B cell (primary cell): ENCODE measurements at regions not wholly inside any gene's neighbourhood (a gene's known extent, or its start where the extent isn't known, plus 50 kb on each side); places are given as distances from the start of the nearest gene placed in this dataset.
"Not testable (repeated sequence)": the region's sequence is repeated elsewhere in the genome, so short reads cannot be mapped to it uniquely, and the experiment has no call there.

ENCODE experiments used
- ATAC-seq: fragments of 200-7000 bp; cut with Tn5 transposase; one replicate; pipeline ENCODE4 v1.10.0; 2021; ENCODE audit warnings: low read depth, mild to moderate bottlenecking, moderate number of reproducible peaks, moderate library complexity
- CTCF ChIA-PET: fragments of 350-600 bp; sonication (Branson Sonifier 250); formaldehyde crosslinking; loops from one replicate; lab custom pipeline; 2021; ENCODE audit warnings: antibody characterized with exemption, inconsistent platforms; lab: Charles Lee
- POLR2A ChIA-PET: fragments of 350-600 bp; sonication (Branson Sonifier 250); formaldehyde crosslinking; loops from one replicate; lab custom pipeline; 2021; ENCODE audit warnings: antibody characterized with exemption; lab: Charles Lee
- DNase-seq: peaks from one replicate; pipeline ENCODE4 v3.0.0; 2013
- H2AFZ ChIP-seq: 2 replicates; pipeline ENCODE4 v1.6.1; 2012; ENCODE audit warnings: mild to moderate bottlenecking, low read depth, low read length; ENCODE audit not compliant: insufficient read depth, poor library complexity, severe bottlenecking
- H3K27ac ChIP-seq, 2 donors: 1 replicate in 1 of 2; 2 replicates in 1 of 2; pipeline ENCODE4 v1.5.1; 2012 to 2013; ENCODE audit warnings: low read length in 2 of 2, mild to moderate bottlenecking in 2 of 2, moderate library complexity in 1 of 2
- H3K27me3 ChIP-seq, 4 experiments: fragments of 200-600 bp in 1 of 4; sonication (generic) in 1 of 4; replicated peaks in 1 of 4; 1 replicate in 2 of 4; 2 replicates in 2 of 4; pipeline versions ENCODE4 v1.6.1 to v1.7.0; 2013 to 2016; ENCODE audit warnings: low read length in 3 of 4, mild to moderate bottlenecking in 2 of 4, mixed read lengths in 1 of 4, moderate library complexity in 1 of 4; ENCODE audit not compliant: insufficient read depth in 4 of 4, control insufficient read depth in 3 of 4; ENCODE audit errors: control extremely low read depth in 1 of 4
- H3K36me3 ChIP-seq, 2 experiments: replicated peaks in 1 of 2; 1 replicate in 1 of 2; 2 replicates in 1 of 2; pipeline versions ENCODE4 v1.6.1 to v1.7.1; 2013; ENCODE audit warnings: low read length in 1 of 2; ENCODE audit not compliant: insufficient read depth in 2 of 2, control insufficient read depth in 1 of 2; ENCODE audit errors: control extremely low read depth in 1 of 2, extremely low read depth in 1 of 2
- H3K4me1 ChIP-seq, 2 donors: fragments of 200-600 bp in 1 of 2; sonication (generic) in 1 of 2; 1 replicate in 1 of 2; 2 replicates in 1 of 2; pipeline versions ENCODE4 v1.5.1 to v1.6.1; 2013 to 2017; ENCODE audit warnings: low read length in 2 of 2; ENCODE audit not compliant: control insufficient read depth in 2 of 2, insufficient read depth in 2 of 2
- H3K4me2 ChIP-seq: replicated peaks from 2 replicates; pipeline ENCODE3; 2012; ENCODE audit warnings: mild to moderate bottlenecking, low read depth, low read length; ENCODE audit not compliant: poor library complexity, severe bottlenecking
- H3K4me3 ChIP-seq, 5 experiments: fragments of 200-600 bp in 1 of 5; sonication (generic) in 1 of 5; 1 replicate in 3 of 5; 2 replicates in 2 of 5; pipeline versions ENCODE4 v1.5.1 to v1.7.0; 2011 to 2016; ENCODE audit warnings: low read length in 4 of 5, mild to moderate bottlenecking in 4 of 5, low read depth in 2 of 5, control low read depth in 1 of 5, moderate library complexity in 1 of 5; ENCODE audit not compliant: insufficient read depth in 1 of 5; ENCODE audit errors: control extremely low read depth in 1 of 5, extremely low read depth in 1 of 5
- H3K79me2 ChIP-seq: fragments of 200-600 bp; sonication (generic); one replicate; pipeline ENCODE4 v1.6.0; 2016; ENCODE audit warnings: low read length; ENCODE audit not compliant: control insufficient read depth, insufficient read depth
- H3K9ac ChIP-seq: fragments of 200-600 bp; sonication (generic); 2 replicates; pipeline ENCODE4 v1.6.1; 2017; ENCODE audit warnings: mild to moderate bottlenecking, low read length, moderate library complexity
- H3K9me3 ChIP-seq, 3 donors: one replicate each; pipeline versions ENCODE4 v1.6.1 to v1.7.1; 2013; ENCODE audit warnings: low read length in 2 of 3; ENCODE audit not compliant: control insufficient read depth in 2 of 3, insufficient read depth in 1 of 3; ENCODE audit errors: control extremely low read depth in 1 of 3
- H4K20me1 ChIP-seq: 2 replicates; pipeline ENCODE4 v1.6.0; 2012; ENCODE audit warnings: mild to moderate bottlenecking, low read length; ENCODE audit not compliant: insufficient read depth, control insufficient read depth, poor library complexity, severe bottlenecking
- H3K27ac Mint-ChIP-seq: one replicate; pipeline ENCODE4 v1.8.0; 2021; ENCODE audit warnings: mixed read lengths
- H3K27me3 Mint-ChIP-seq: one replicate; pipeline ENCODE4 v1.8.0; 2021; ENCODE audit warnings: mixed read lengths
- H3K4me1 Mint-ChIP-seq: one replicate; pipeline ENCODE4 v1.8.0; 2021; ENCODE audit warnings: mixed read lengths
- H3K4me3 Mint-ChIP-seq: one replicate; pipeline ENCODE4 v1.8.0; 2021; ENCODE audit warnings: mixed read lengths
- H3K9me3 Mint-ChIP-seq: one replicate; pipeline ENCODE4 v1.8.0; 2022; ENCODE audit warnings: mixed read lengths; ENCODE audit not compliant: insufficient read depth
- EZH2 ChIP-seq: IDR thresholded peaks from 2 replicates; pipeline ENCODE4 v1.6.1; 2012; ENCODE audit warnings: borderline replicate concordance, low read depth, mild to moderate bottlenecking, moderate library complexity, low read length; ENCODE audit not compliant: insufficient read depth, poor library complexity, severe bottlenecking
- WGBS: methylation state at CpG from one replicate; pipeline ENCODE4 v1.1.5; 2013; ENCODE audit warnings: missing lambda C conversion rate; ENCODE audit not compliant: insufficient coverage; 5-methylcytosine and 5-hydroxymethylcytosine counted together
- intact Hi-C: fragments of 100-400 bp; cut with micrococcal nuclease; formaldehyde crosslinking; loops from one replicate; pipeline ENCODE4 v1.10.0; 2022
- TF ChIP-seq, protein P1 (sequence below): fragments of 200-600 bp; IDR thresholded peaks from one replicate; pipeline ENCODE4 v1.8.0; 2022; ENCODE audit warnings: antibody characterized with exemption, mild to moderate bottlenecking

DNA sequence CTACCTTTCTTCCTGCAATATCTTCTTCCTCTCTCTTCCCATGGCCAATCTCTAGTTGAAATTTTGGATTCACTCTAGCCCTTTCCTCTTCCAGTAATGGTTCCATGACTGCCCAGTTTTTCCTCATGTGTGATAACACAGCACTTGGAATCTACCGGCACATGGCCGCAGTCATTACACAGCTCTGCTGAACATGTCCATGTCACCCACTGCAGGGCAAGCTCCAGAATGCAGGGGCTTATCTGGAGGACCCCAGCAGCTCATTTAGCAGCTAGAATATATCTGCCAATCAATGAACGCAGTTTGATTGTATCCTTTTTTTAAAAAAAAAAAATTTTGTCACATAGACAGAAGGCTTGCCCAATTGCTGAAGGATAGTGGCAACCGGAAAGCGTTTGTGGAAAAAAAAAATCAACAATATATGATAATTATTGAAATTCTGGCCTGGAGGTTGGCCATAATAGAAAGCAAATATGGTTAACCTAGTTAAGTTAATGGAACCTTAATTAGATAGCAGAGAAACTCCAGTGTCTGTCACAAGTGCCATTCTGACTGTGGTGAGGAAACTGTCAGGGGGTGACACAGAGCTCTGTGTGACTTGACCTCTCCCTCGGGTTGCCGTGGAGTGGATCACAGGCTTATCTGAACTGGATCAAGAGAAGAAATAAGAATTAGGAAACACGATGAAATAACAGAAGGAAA, 426.7 kb downstream of the LIG4 start:
- no peaks in the 10 kb centered on the region for H3K36me3 ChIP-seq
- ChIA-PET CTCF (no interaction called here), POLR2A (no interaction called here)
- H3K9me3 ChIP-seq, result no peaks in the 10 kb centered on the region
- no peaks in the 10 kb centered on the region for H3K4me1 Mint-ChIP-seq
- no peaks in the 10 kb centered on the region for H3K79me2 ChIP-seq
- ATAC-seq (no peak), DNase-seq (no peak)
- no peak overlapping the region for H2AFZ ChIP-seq
- no peaks in the 10 kb centered on the region for H3K27me3 ChIP-seq
- H3K4me3 Mint-ChIP-seq, result no peak overlapping the region
- no peak overlapping the region for H3K4me2 ChIP-seq
- no peak overlapping the region for H3K9ac ChIP-seq
- no peak for TF ChIP-seq EZH2
- TF ChIP-seq, protein P1, sequence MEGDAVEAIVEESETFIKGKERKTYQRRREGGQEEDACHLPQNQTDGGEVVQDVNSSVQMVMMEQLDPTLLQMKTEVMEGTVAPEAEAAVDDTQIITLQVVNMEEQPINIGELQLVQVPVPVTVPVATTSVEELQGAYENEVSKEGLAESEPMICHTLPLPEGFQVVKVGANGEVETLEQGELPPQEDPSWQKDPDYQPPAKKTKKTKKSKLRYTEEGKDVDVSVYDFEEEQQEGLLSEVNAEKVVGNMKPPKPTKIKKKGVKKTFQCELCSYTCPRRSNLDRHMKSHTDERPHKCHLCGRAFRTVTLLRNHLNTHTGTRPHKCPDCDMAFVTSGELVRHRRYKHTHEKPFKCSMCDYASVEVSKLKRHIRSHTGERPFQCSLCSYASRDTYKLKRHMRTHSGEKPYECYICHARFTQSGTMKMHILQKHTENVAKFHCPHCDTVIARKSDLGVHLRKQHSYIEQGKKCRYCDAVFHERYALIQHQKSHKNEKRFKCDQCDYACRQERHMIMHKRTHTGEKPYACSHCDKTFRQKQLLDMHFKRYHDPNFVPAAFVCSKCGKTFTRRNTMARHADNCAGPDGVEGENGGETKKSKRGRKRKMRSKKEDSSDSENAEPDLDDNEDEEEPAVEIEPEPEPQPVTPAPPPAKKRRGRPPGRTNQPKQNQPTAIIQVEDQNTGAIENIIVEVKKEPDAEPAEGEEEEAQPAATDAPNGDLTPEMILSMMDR, result no peak
- H3K4me1 ChIP-seq, result no peaks in the 10 kb centered on the region
- no peak overlapping the region for H3K4me3 ChIP-seq
- H4K20me1 ChIP-seq, result no peaks in the 10 kb centered on the region
- 98% methylated on average over 3 of the region's 8 CpGs for WGBS
- no peaks in the 10 kb centered on the region for H3K27me3 Mint-ChIP-seq
- H3K9me3 Mint-ChIP-seq, result peaks cover 2% of the 10 kb centered on the region
- H3K27ac Mint-ChIP-seq, result no peak overlapping the region
- no peak overlapping the region for H3K27ac ChIP-seq
- intact Hi-C loops, result no loop called here

DNA sequence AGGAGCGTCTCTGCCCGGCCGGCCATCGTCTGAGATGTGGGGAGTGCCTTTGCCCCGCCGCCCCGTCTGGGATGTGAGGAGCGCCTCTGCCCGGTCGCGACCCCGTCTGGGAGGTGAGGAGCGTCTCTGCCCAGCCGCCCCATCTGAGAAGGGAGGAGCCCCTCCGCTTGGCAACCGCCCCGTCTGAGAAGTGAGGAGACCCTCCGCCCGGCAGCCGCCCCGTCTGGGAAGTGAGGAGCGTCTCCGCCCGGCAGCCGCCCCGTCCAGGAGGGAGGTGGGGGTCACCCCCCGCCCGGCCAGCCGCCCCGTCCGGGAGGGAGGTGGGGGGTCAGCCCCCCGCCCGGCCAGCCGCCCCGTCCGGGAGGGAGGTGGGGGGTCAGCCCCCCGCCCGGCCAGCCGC, 432.7 kb downstream of the LIG4 start:
- H3K9me3 Mint-ChIP-seq, CTCF ChIA-PET, H3K4me1 Mint-ChIP-seq, ATAC-seq, H3K27ac Mint-ChIP-seq, H3K27me3 Mint-ChIP-seq, H3K4me3 Mint-ChIP-seq, DNase-seq, H3K9me3 ChIP-seq, H3K9ac ChIP-seq, intact Hi-C loops, POLR2A ChIA-PET, H3K27ac ChIP-seq, H2AFZ ChIP-seq, H3K79me2 ChIP-seq, H3K36me3 ChIP-seq, H3K27me3 ChIP-seq, H4K20me1 ChIP-seq, H3K4me3 ChIP-seq, H3K4me1 ChIP-seq, H3K4me2 ChIP-seq: not testable (repeated sequence)
- 96% methylated on average over 10 of the region's 39 CpGs for WGBS
